Ureter (tissue), 1 donor: ENCODE measurements at regions not wholly inside any gene's neighbourhood (a gene's known extent, or its start where the extent isn't known, plus 50 kb on each side); places are given as distances from the start of the nearest gene placed in this dataset.
"Not testable (repeated sequence)": the region's sequence is repeated elsewhere in the genome, so short reads cannot be mapped to it uniquely, and the experiment has no call there.

Experiments
- DNase-seq: peaks from one replicate; pipeline ENCODE4 v3.0.0-alpha.2; 2020; ENCODE audit warnings: low spot score
- donor health status: DM: yes; HTN: yes; CAD: no.

GRCh38 chr12:74685385-74685784, 147.8 kb downstream of the ATXN7L3B start:
- no peak for DNase-seq

DNA sequence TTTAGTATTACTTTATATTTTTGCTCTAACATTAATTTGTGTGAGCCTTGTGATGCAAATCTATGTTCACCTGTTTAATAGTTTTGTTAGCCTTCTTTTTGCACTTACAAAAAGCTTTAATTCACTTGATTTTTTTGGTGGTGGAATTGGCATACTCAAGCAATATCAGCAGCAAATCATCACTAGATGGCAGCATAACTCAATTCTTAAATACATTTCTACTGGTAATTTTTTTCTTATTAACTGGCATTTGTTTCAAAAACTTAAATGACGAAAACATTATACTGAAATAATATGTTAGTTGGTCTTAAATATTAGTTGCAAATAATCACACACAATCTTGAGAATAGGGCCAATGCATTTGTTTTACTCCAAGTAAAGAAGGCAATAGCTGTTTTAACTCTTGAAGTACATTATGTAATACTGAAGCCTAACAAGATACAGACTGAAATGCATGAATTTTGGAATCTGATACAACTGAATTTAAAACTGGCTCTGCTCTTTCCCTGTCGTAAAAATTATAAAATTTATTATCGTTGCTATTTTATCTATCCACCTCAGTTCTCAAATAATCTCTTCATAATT, 151.5 kb downstream of the ATXN7L3B start:
- no peak for DNase-seq

DNA sequence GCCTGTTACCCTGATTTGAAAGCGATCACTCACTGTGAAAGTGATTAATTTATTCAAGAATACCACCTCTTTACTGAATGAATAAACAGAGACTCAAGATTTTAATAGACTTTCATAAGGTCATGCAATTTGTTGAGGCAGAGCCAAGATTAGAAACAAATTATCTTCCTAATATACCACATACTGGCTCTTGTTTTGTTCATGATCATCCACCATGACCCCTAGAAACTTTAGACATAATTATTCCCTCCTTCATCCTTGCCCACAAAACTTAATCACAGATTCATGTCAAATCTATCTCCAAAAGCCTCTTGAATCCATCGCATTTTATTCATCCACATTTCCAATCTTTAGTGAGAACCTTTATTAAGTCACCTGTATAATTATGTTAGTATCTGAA, 152.3 kb downstream of the ATXN7L3B start:
- DNase-seq: no peak

DNA sequence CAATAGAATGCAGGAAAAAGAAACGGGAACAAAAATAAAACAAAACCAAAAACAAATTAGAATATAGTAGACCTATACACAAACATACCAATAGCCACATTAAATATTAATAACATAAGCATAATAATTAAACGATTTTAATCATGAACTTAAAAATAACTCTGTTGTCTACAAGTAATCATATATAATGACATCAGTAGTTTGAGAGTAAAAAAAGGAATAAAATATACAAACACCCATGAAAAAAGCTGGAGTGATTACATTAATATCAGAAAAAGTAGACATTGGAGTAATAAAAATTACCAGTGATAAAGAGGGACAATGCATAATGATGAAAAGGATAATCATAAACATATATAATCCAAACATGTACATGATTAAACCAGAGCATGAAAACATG, 181.8 kb downstream of the ATXN7L3B start:
- DNase-seq: no peak

DNA sequence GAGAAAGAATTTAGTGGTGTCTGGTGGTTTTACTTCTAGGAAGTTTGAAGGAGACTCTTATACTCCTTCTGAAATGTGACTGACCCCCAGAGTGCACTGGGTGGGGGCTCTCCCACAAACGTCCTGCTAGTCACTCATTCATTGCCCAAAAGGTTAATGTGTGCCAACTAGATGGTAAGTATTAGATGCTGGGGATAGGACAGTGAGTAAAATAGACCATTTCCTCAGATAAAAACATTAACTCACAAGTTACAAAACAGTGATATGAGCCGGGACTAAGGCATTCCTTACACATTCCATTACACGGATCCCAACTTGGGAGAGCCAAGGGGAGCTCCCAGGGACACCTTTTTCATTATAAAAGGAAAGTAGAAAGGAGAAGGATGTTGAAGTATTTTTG, 185.1 kb downstream of the ATXN7L3B start:
- DNase-seq: no peak

- no peak for DNase-seq
Measured at GRCh38 chr12:74725154-74725553, 187.5 kb downstream of the ATXN7L3B start.

GRCh38 chr12:74728006-74728405, 190.4 kb downstream of the ATXN7L3B start:
- no peak for DNase-seq

GRCh38 chr12:74732164-74732784, 194.6 kb downstream of the ATXN7L3B start:
- DNase-seq: no peak

- no peak for DNase-seq
Measured at GRCh38 chr12:74732826-74733225, 195.2 kb downstream of the ATXN7L3B start.

DNA sequence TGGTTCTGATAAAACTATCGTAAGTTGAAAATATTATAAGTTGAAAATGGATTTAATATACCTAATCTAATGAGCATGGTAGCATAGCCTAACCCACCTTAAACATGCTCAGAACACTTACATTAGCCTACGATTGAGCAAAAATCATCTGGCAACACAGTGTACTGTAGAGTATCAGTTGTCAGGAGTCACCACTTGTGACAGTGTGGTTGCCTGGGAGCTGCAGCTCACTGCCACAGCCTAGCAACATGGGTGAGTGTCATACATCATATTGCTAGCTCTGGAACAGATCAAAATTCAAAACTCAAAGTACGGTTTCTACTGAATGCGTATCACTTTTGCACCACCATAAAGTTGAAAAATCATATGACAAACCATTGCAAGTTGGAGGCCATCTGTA, 203.5 kb downstream of the ATXN7L3B start:
- DNase-seq: no peak

- no peak for DNase-seq
Measured at GRCh38 chr12:74747305-74747704, 209.7 kb downstream of the ATXN7L3B start.

- no peak for DNase-seq
Measured at GRCh38 chr12:74751441-74751840, 213.8 kb downstream of the ATXN7L3B start.

DNA sequence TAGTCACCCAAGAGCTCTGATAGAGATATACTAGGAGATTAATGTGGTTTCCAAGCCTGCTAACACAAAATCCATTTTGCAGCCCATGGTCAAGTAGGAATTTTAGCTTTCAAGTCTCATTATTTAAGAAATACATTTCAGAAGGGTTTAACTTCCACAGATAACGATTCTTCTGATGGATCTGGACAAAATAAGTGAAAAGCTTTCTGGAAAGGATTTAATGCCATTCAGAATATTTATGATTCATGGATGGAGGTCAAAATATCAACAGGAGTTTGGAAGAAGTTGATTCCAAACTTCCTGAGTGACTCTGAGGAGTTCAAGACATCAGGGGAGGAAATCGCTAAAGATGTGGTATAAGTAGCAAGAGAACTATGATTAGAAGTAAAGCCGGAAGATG, 214.6 kb downstream of the ATXN7L3B start:
- no peak for DNase-seq

- no peak for DNase-seq
Measured at GRCh38 chr12:74770552-74770951, 232.9 kb downstream of the ATXN7L3B start.

GRCh38 chr12:74775276-74775675, 237.6 kb downstream of the ATXN7L3B start:
- DNase-seq: no peak

GRCh38 chr12:74776378-74776777, 238.7 kb downstream of the ATXN7L3B start:
- DNase-seq: no peak

GRCh38 chr12:74780182-74780849, 242.7 kb downstream of the ATXN7L3B start:
- DNase-seq: no peak

DNA sequence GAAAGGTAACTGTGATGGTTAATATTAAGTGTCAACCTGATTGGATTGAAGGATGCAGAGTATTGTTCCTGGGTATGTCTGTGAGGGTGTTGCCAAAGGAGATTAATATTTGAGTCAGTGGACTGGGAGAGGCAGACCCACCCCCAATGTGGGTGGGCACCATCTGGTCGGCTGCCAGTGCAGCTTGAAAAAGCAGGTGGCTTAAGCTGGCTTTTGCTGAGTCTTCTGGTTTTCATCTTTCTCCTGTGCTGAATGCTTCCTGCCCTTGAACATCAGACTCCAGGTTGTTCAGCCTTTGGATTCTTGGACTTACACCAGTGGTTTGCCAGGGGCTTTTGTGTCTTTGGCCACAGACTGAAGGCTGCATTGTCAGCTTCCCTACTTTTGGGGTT, 243.2 kb downstream of the ATXN7L3B start:
- DNase-seq: not testable (repeated sequence)

GRCh38 chr12:74781991-74782485, 244.4 kb downstream of the ATXN7L3B start:
- DNase-seq: no peak

- DNase-seq: no peak
Measured at GRCh38 chr12:74790931-74791330, 253.3 kb downstream of the ATXN7L3B start.

DNA sequence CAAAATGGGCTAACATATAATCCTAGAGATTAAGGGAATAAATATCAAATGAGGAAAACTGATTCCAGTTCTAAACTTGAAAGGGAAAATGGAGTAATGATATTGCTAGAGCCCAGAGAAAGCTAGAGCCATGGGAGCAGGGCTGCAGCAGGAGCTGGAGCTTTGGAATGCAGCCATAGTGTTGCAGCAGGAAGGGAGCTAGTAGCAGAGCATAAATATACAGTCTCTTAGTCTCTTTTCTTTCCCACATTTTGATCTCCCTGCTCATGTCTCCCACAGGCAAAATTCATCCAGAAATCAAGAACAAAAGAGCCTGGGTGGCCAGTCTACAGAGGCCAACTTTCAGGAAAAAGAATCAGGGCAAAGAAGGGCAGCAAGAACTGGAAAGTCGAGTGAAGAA, 253.7 kb downstream of the ATXN7L3B start:
- no peak for DNase-seq

GRCh38 chr12:74794522-74794921, 256.9 kb downstream of the ATXN7L3B start:
- no peak for DNase-seq

- no peak for DNase-seq
Measured at GRCh38 chr12:74801625-74802024, 264.0 kb downstream of the ATXN7L3B start.
